Endothelial cell of umbilical vein (primary cell): ENCODE measurements at regions not wholly inside any gene's neighbourhood (a gene's known extent, or its start where the extent isn't known, plus 50 kb on each side); places are given as distances from the start of the nearest gene placed in this dataset.

Experiments
- BruUV-seq: library from RNA; stranded (reverse); fragments of 400-500 nt; replicated peaks from 2 replicates; lab custom pipeline; 2021; lab: Mats Ljungman, UMichigan
- CTCF ChIA-PET: fragments of 300-600, 350-600 bp; sonication (Branson Sonifier 250); formaldehyde crosslinking; loops from one replicate; lab custom pipeline; 2021; ENCODE audit warnings: antibody characterized with exemption, inconsistent platforms; lab: Charles Lee
- POLR2A ChIA-PET: fragments of 300-600, 350-600 bp; sonication (Branson Sonifier 250); formaldehyde crosslinking; loops from one replicate; lab custom pipeline; 2021; ENCODE audit warnings: antibody characterized with exemption, inconsistent platforms; lab: Charles Lee
- DNase-seq: peaks from one replicate; pipeline ENCODE4 v3.0.0-alpha.2; 2011; ENCODE audit warnings: low read depth, low spot score
- FAIRE-seq: peaks from 2 replicates; lab custom pipeline; 2011; peaks lifted over from hg19 to GRCh38; lab: Jason Lieb, UNC
- H2AFZ ChIP-seq: 2 replicates; pipeline ENCODE4 v1.6.0; 2012; ENCODE audit warnings: low read depth, low read length, control low read depth, inconsistent platforms
- H3K27ac ChIP-seq: 2 replicates; pipeline ENCODE4 v1.5.1; 2011; ENCODE audit warnings: low read depth, mild to moderate bottlenecking, control low read depth, low read length, moderate library complexity; ENCODE audit not compliant: insufficient read depth
- H3K27me3 ChIP-seq, 2 experiments: 2 replicates each; pipeline versions ENCODE4 v1.6.0 to v1.6.1; 2011; ENCODE audit warnings: low read length in 2 of 2, mixed read lengths in 1 of 2; ENCODE audit not compliant: control insufficient read depth in 2 of 2, insufficient read depth in 2 of 2
- H3K36me3 ChIP-seq, 2 experiments: 2 replicates in 1 of 2; 3 replicates in 1 of 2; pipeline ENCODE4 v1.5.1; 2011; ENCODE audit warnings: low read length in 2 of 2, mild to moderate bottlenecking in 1 of 2, moderate library complexity in 1 of 2; ENCODE audit not compliant: control insufficient read depth in 2 of 2, insufficient read depth in 2 of 2; ENCODE audit errors: extremely low read depth in 1 of 2
- H3K4me1 ChIP-seq: 3 replicates; pipeline ENCODE4 v1.5.1; 2011; ENCODE audit warnings: mild to moderate bottlenecking, low read length; ENCODE audit not compliant: control insufficient read depth, insufficient read depth; ENCODE audit errors: extremely low read depth
- H3K4me2 ChIP-seq: 2 replicates; pipeline ENCODE4 v1.6.1; 2011; ENCODE audit warnings: low read length, control low read depth, mixed read lengths; ENCODE audit not compliant: insufficient read depth
- H3K4me3 ChIP-seq, 3 experiments: fragments of 200-600 bp in 1 of 3; sonication (generic), shearing (Covaris generic) in 1 of 3; replicated peaks in 1 of 3; 2 replicates each; pipeline ENCODE4 v1.5.1; 2011 to 2016; ENCODE audit warnings: control low read depth in 3 of 3, low read length in 3 of 3, mild to moderate bottlenecking in 2 of 3, inconsistent platforms in 1 of 3, low read depth in 1 of 3, moderate library complexity in 1 of 3; ENCODE audit not compliant: insufficient read depth in 1 of 3
- H3K79me2 ChIP-seq: 2 replicates; pipeline ENCODE4 v1.6.0; 2012; ENCODE audit warnings: low read length, inconsistent platforms; ENCODE audit not compliant: control insufficient read depth, insufficient read depth
- H3K9ac ChIP-seq: replicated peaks from 2 replicates; pipeline ENCODE3; 2011; ENCODE audit warnings: low read length, control low read depth; ENCODE audit not compliant: insufficient read depth; ENCODE audit errors: extremely low read depth
- H3K9me1 ChIP-seq: replicated peaks from 3 replicates; pipeline ENCODE4 v1.6.0; 2011; ENCODE audit warnings: mild to moderate bottlenecking, low read length; ENCODE audit not compliant: control insufficient read depth, insufficient read depth; ENCODE audit errors: extremely low read depth
- H3K9me3 ChIP-seq: replicated peaks from 2 replicates; pipeline ENCODE4 v1.5.1; 2012; ENCODE audit warnings: low read length, inconsistent platforms; ENCODE audit not compliant: control insufficient read depth, insufficient read depth
- H4K20me1 ChIP-seq: replicated peaks from 2 replicates; pipeline ENCODE3; 2011; ENCODE audit warnings: mild to moderate bottlenecking, low read length; ENCODE audit not compliant: control insufficient read depth, insufficient read depth; ENCODE audit errors: extremely low read depth
- CTCF ChIP-seq, 2 donors: IDR thresholded peaks; 1 replicate in 1 of 2; 2 replicates in 1 of 2; pipeline ENCODE4 v1.5.1; 2011; ENCODE audit warnings: low read length in 2 of 2, mild to moderate bottlenecking in 2 of 2, moderate library complexity in 2 of 2, control low read depth in 1 of 2, inconsistent platforms in 1 of 2, low read depth in 1 of 2; ENCODE audit not compliant: insufficient read depth in 1 of 2; ENCODE audit errors: extremely low read depth in 1 of 2
- EZH2 ChIP-seq: IDR thresholded peaks from 2 replicates; pipeline ENCODE4 v1.6.1; 2012; ENCODE audit warnings: borderline replicate concordance, low read depth, mild to moderate bottlenecking, moderate library complexity, low read length, inconsistent platforms; ENCODE audit not compliant: severe bottlenecking
- FOS ChIP-seq: IDR thresholded peaks from 2 replicates; pipeline ENCODE4 v1.6.1; 2011; ENCODE audit warnings: mild to moderate bottlenecking, low read length, moderate library complexity, borderline replicate concordance; ENCODE audit not compliant: insufficient read depth
- GATA2 ChIP-seq: IDR thresholded peaks from 2 replicates; pipeline ENCODE4 v1.7.0; 2011; ENCODE audit warnings: low read depth, mild to moderate bottlenecking, moderate library complexity, mixed read lengths, low read length; ENCODE audit not compliant: insufficient read length, insufficient read depth
- JUN ChIP-seq: IDR thresholded peaks from 2 replicates; pipeline ENCODE4 v1.6.1; 2011; ENCODE audit warnings: borderline replicate concordance, low read depth; ENCODE audit not compliant: insufficient read length, insufficient read depth
- MAX ChIP-seq: IDR thresholded peaks from 2 replicates; pipeline ENCODE4 v1.6.1; 2011; ENCODE audit not compliant: insufficient read depth, insufficient read length
- MYC ChIP-seq: IDR thresholded peaks from one replicate; pipeline ENCODE4 v1.6.1; 2011; ENCODE audit warnings: mild to moderate bottlenecking, low read depth, low read length
- POLR2A ChIP-seq: IDR thresholded peaks from 2 replicates; pipeline ENCODE4 v1.6.1; 2012; ENCODE audit warnings: low read depth, mild to moderate bottlenecking, control low read depth, low read length
- POLR2AphosphoS5 ChIP-seq: IDR thresholded peaks from 2 replicates; pipeline ENCODE4 v1.6.1; 2012; ENCODE audit warnings: low read depth, mild to moderate bottlenecking, control low read depth, low read length, moderate library complexity; ENCODE audit not compliant: insufficient read depth
- dilution Hi-C: fragments of 300-500 bp; cut with MboI; formaldehyde crosslinking; loops from one replicate; pipeline ENCODE4 v1.15.0; 2019; ENCODE audit warnings: low sequenced_read_pairs; ENCODE audit not compliant: extremely low pct_ligation_motif_present
- intact Hi-C: fragments of 100-400 bp; cut with micrococcal nuclease; formaldehyde crosslinking; loops from one replicate; pipeline ENCODE4 v1.10.0; 2022

- no peaks in the 10 kb centered on the region for H3K4me1 ChIP-seq
- H3K9ac ChIP-seq, result no peak overlapping the region
- FAIRE-seq (no peak), DNase-seq (no peak)
- H3K36me3 ChIP-seq, result no peaks in the 10 kb centered on the region
- H3K4me3 ChIP-seq, result no peak overlapping the region
- no peak overlapping the region for H3K4me2 ChIP-seq
- intact Hi-C loops, result no loop called here
- CTCF ChIA-PET, result no interaction called here
- POLR2A ChIA-PET, result no interaction called here
- no peak overlapping the region for H3K27ac ChIP-seq
- BruUV-seq, result no TSS peak
- H3K9me3 ChIP-seq, result no peaks in the 10 kb centered on the region
- no peak overlapping the region for H2AFZ ChIP-seq
- H3K79me2 ChIP-seq, result no peaks in the 10 kb centered on the region
- dilution Hi-C loops, result no loop called here
- no peak for TF ChIP-seq JUN
- TF ChIP-seq MAX, result no peak
- TF ChIP-seq FOS, result no peak
- no peak for TF ChIP-seq CTCF (IDR thresholded peaks at IDR 0.05; ENCODE audit: extremely low read depth in 1 of 2, insufficient read depth in 1 of 2, low read depth in 1 of 2, low read length in 2 of 2)
- TF ChIP-seq POLR2AphosphoS5, result no peak
- TF ChIP-seq MYC, result no peak
- TF ChIP-seq EZH2, result no peak
- TF ChIP-seq POLR2A, result no peak
- TF ChIP-seq GATA2, result no peak
- H3K27me3 ChIP-seq, result no peaks in the 10 kb centered on the region
- H3K9me1 ChIP-seq, result no peaks in the 10 kb centered on the region
- no peaks in the 10 kb centered on the region for H4K20me1 ChIP-seq
Measured at GRCh38 chr13:38167164-38167822, 182.4 kb upstream of the UFM1 start.
